RWPE1 (cell line): ENCODE measurements at regions not wholly inside any gene's neighbourhood (a gene's known extent, or its start where the extent isn't known, plus 50 kb on each side); places are given as distances from the start of the nearest gene placed in this dataset.

ENCODE experiments used
- CTCF ChIA-PET: fragments of 350-600 bp; sonication (Branson Sonifier 250); formaldehyde crosslinking; extraction: SDS; loops from one replicate; lab custom pipeline; 2021; lab: Yijun Ruan, JAX
- POLR2A ChIA-PET: fragments of 400-600 bp; formaldehyde crosslinking; extraction: SDS; loops from one replicate; lab custom pipeline; 2020; ENCODE audit warnings: antibody characterized with exemption; ENCODE audit not compliant: low non-redundant PET; lab: Yijun Ruan, JAX
- DNase-seq: peaks from one replicate; pipeline ENCODE4 v3.0.0; 2012; ENCODE audit warnings: low spot score
- H3K27ac ChIP-seq: fragments of 450-650 bp; 2 replicates; pipeline ENCODE4 v1.5.1; 2017
- TF ChIP-seq, protein P1 (sequence below): fragments of 450-650 bp; conservative IDR thresholded peaks from 2 replicates; pipeline ENCODE4 v1.5.1; 2017; ENCODE audit warnings: low read depth, mild to moderate bottlenecking

DNA sequence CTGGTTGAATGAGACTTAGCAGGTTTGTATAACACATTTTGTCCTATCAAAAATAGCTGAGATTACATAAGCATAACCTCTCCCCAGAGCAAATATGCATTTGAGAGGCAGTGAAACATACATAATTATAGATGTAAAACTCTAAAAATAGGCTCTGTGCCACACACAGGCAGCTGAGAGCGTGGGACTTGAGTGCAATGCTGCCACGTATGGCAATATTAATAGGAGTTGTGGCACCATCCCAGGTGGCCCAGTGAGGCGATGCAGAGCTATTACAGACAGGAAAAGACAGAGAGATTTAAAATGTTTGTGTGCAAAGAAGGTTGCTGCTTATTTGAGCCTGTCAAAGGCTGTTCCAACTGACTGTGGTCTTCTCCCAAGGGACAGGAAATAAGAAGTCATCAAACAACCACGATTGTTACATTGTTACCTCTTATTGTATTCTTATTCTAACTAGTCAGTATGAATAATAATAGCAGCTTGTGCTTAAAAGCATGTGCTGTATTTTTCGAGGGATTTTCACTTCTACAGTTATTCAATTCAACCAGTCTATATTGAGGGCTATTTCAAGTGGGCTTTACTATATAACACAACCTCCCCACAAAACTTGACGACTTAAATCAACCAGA is 116.5 kb downstream of the SALL1 start:
- TF ChIP-seq, protein P1, sequence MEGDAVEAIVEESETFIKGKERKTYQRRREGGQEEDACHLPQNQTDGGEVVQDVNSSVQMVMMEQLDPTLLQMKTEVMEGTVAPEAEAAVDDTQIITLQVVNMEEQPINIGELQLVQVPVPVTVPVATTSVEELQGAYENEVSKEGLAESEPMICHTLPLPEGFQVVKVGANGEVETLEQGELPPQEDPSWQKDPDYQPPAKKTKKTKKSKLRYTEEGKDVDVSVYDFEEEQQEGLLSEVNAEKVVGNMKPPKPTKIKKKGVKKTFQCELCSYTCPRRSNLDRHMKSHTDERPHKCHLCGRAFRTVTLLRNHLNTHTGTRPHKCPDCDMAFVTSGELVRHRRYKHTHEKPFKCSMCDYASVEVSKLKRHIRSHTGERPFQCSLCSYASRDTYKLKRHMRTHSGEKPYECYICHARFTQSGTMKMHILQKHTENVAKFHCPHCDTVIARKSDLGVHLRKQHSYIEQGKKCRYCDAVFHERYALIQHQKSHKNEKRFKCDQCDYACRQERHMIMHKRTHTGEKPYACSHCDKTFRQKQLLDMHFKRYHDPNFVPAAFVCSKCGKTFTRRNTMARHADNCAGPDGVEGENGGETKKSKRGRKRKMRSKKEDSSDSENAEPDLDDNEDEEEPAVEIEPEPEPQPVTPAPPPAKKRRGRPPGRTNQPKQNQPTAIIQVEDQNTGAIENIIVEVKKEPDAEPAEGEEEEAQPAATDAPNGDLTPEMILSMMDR, result no peak
- H3K27ac ChIP-seq, result no peak overlapping the region
- ChIA-PET CTCF (interaction anchor here (0.7 kb wide), 1 partner anchor 21 kb away, joined by 3 read pairs; no protein-coding TSS in a partner anchor), POLR2A (no interaction called here)
- no peak for DNase-seq

DNA sequence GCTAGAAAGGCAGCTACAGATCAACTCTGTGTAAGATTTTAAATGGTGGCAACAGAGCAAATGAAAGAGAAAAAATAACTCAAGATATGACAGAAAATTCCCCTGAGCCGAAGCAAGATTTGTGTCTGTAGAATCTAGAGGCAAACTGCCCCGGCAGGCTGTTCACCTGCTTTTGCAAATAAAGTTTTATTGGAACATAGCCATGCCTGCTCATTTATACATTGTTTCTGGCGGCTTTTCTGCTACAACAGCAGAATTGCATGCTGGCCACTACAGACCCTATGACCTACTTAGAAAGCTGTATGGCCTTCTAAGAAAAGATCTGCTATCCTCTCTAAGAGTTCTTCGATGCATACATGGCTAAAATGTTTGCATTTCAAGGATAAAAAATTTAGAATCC is 119.5 kb downstream of the SALL1 start:
- TF ChIP-seq, protein P1, result no peak
- no peak overlapping the region for H3K27ac ChIP-seq
- CTCF ChIA-PET, result no interaction called here
- no peak for DNase-seq
- POLR2A ChIA-PET, result no interaction called here

DNA sequence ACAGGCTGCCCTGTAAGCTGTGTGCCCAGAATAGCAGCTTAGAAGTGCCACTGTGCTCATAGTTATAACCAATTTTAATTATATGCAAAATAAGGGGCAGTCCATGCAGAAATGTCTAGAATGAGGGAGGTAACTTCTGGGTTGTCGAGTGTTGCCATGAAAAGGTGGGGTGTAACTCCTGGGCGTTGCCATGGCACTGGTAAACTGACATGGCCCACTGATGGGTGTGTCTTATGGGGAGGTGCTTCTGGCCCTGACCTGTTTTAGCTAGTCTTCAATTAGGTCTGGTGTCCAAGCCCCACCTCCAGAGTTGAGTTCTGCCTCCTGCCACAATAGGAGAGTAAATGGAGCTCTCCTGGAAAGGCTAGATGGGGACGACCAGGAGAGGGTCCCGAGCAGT is 120.6 kb downstream of the SALL1 start:
- ChIA-PET CTCF (no interaction called here), POLR2A (no interaction called here)
- no peak overlapping the region for H3K27ac ChIP-seq
- no peak for DNase-seq
- TF ChIP-seq, protein P1, result no peak

DNA sequence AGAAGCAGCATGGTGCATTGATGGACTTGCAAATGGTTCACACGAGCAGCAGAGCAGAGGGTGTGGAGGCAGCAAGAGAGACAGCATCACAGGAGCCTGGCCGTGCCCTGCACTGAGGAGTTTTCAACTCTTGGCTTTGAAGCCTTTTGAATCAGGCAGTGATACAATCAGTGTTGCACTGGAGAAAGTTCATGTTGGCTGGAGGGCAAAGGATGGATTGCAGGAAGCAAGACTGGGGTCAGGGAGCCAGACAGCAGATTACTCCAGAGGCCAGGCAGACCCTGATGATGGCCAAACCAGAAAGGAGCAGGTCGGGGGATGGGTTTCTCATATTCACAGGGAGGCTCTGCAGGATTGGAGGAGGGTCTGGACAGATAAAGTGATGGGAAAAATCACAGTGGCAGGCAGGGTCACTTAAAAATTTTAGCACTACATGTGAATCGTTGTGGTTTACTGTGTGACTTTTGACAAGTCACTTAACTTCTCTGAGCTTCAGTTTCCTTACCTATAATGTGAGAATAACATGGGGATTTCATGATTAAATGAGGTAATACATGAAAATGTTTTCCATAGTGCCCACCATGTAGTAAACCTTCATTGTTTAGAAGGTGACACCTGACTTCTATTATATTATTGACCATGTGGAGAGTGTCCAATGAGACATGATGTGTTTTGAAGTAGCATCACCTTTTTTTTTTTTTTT is 125.3 kb downstream of the SALL1 start:
- CTCF ChIA-PET, result interaction anchor here (0.7 to 1.0 kb wide), 2 partner anchors 12 to 188 kb away, joined by 3 to 4 read pairs; no protein-coding TSS in a partner anchor
- TF ChIP-seq, protein P1, result no peak
- DNase-seq, result no peak
- POLR2A ChIA-PET, result no interaction called here
- H3K27ac ChIP-seq, result no peak overlapping the region

DNA sequence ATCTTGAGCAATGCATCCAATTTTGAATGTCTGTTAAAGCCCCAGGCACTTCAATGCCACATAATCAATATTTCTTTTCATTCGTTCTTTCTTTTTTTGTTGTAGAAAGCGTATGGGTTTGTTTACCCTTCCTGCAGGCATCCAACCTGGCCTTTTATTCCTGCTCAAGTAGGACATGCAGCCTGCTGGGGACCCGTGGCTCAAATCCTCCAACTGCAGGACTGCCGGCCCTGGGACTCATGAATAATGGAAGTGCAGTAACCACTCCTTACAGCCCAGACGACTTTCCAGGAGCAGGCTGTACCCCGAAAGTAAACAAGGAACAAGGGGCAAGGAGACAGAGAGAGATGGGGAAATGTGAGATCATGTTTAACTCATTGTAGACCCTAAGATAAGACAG is 126.4 kb downstream of the SALL1 start:
- CTCF ChIA-PET, result interaction anchor here (0.7 kb wide), 1 partner anchor 189 kb away, joined by 3 read pairs; no protein-coding TSS in a partner anchor

DNA sequence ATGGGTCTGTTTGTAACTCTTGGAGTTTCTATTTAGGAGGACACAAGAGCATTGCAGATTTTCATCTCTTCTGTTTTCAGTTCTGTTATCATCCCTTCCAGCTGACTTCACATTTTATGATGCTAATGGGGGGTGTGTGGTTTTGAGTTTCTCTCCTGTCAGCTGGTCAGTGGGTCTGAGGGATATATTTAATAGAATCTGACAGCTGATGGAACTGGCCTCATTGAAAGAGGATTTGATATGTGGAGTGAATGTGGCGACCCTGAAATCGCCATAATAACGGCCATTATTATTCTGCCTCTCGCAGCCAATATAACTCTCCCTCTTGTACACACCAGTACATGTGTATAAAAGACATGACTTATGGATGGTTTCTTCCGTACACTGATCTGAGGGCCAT is 128.1 kb downstream of the SALL1 start:
- TF ChIP-seq, protein P1, result no peak
- H3K27ac ChIP-seq, result no peak overlapping the region
- ChIA-PET POLR2A (no interaction called here), CTCF (no interaction called here)
- DNase-seq, result no peak

More for the DNA sequence above, 126.4 kb downstream of the SALL1 start:
- POLR2A ChIA-PET, result no interaction called here
- no peak for DNase-seq
- no peak overlapping the region for H3K27ac ChIP-seq
- TF ChIP-seq, protein P1, result no peak
